ENCODE measurements at regions not wholly inside any gene's neighbourhood (a gene's known extent, or its start where the extent isn't known, plus 50 kb on each side); places are given as distances from the start of the nearest gene placed in this dataset.

GRCh38 chr20:11550657-11551338, 366.9 kb upstream of the BTBD3 start:
- intact Hi-C loops (cut with DNase I): no loop called here
- no peak for ATAC-seq

GRCh38 chr20:11551479-11551878, 366.2 kb upstream of the BTBD3 start:
- no peak for DNase-seq
- ATAC-seq: no peak
- intact Hi-C loops (cut with DNase I): no loop called here

More at GRCh38 chr20:11550657-11551338, 366.9 kb upstream of the BTBD3 start:
- no peak for DNase-seq

- ATAC-seq (no peak), DNase-seq (no peak)
- intact Hi-C loops (cut with DNase I): no loop called here
These were observed 364.1 kb upstream of the BTBD3 start for GRCh38 chr20:11553603-11554002.

GRCh38 chr20:11555510-11555909, 362.2 kb upstream of the BTBD3 start:
- intact Hi-C loops (cut with DNase I): no loop called here

GRCh38 chr20:11556410-11556809, 361.3 kb upstream of the BTBD3 start:
- DNase-seq (no peak), ATAC-seq (no peak)
- intact Hi-C loops (cut with DNase I): no loop called here

More at GRCh38 chr20:11555510-11555909, 362.2 kb upstream of the BTBD3 start:
- DNase-seq (no peak), ATAC-seq (no peak)

DNA sequence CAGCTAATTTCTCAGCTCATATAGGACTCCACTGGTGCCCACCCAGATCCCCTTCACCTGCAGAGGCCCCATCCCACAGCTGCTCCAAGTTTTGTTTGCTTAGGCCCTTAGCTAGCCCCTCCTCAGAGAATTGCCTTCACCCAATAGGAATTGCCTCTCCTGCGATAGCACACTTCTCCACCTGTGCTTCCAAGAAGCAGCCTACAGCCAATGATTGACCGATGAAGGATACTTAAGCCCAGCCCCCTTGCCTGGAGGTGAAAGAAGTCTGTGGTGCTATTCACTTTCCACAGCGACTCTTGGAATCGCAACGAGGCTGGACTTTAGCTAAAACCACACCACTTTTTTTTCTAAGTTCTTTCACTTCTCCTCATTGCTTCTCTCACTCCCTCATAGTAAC, 353.2 kb upstream of the BTBD3 start:
- intact Hi-C loops (cut with DNase I): no loop called here
- no peak for DNase-seq
- ATAC-seq: no peak

- intact Hi-C loops (cut with DNase I): no loop called here
- DNase-seq: no peak
- peak in 1 of 2 donors; percentile 47 for ATAC-seq
These were observed 348.5 kb upstream of the BTBD3 start for GRCh38 chr20:11569163-11569562.

DNA sequence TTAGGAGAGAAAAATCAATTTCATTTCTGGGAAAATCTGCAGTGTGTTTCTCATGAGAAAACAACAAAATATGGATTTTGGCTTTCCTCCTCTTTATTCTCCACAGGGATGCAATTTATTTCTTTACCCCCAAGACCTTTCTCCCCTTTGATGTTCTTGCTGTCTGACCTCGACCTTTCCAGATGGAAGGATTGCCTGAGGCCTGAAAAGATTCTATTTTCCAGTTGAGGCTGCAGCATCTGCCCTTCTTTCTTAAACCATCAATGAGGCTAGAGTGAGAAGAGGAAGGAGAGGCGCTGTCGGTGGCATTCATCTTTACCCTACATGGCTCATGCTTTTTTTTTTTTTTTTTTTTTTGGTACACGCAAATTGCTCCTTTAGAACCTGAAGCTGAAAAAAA, 344.2 kb upstream of the BTBD3 start:
- DNase-seq (no peak), ATAC-seq (no peak)
- intact Hi-C loops (cut with DNase I): no loop called here

DNA sequence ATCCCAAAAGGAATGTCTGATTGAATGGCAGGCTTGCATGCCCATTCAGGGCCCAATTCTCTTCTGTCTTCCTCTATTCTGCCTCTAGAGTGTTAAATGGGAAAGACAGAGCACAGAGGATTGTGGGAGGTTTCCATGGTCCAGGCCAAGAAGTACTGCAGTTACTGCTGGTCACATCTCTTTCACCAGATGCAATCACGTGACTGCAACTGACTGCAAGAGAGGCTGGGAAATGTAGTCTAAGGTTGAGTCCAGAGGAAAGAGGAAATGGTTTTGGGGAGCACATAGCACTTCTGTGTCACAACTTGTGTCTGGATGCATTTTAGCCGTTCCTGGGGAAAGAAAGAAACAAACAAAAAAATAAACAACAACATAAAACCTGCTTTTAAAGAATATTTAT, 336.4 kb upstream of the BTBD3 start:
- no peak for ATAC-seq
- intact Hi-C loops (cut with DNase I): no loop called here

DNA sequence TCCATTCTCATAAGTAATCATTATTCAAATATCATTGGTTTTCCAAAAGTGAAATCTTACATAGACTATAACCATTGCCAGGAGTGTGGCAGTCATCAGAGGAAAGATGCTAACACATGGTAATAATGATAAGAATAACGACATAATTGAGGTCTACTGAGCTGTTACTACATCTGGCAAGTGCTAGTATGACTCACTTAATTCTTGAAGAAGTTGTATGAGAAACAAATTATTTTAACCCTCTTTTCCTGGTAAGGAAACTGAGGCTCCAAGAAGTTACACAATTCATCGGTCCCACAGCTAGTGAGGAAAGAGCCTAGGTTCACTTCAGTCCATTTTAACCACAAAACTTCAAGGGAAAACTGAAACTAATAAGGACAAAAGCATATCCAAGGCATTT, 335.6 kb upstream of the BTBD3 start:
- ATAC-seq (no peak), DNase-seq (no peak)
- intact Hi-C loops (cut with DNase I): no loop called here

More for the DNA sequence above, 336.4 kb upstream of the BTBD3 start:
- DNase-seq: no peak

GRCh38 chr20:11585752-11586352, 331.8 kb upstream of the BTBD3 start:
- intact Hi-C loops (cut with DNase I): no loop called here
- ATAC-seq: no peak
- DNase-seq: no peak

- ATAC-seq (no peak), DNase-seq (no peak)
- intact Hi-C loops (cut with DNase I): no loop called here
These were observed 328.8 kb upstream of the BTBD3 start for GRCh38 chr20:11588875-11589274.

DNA sequence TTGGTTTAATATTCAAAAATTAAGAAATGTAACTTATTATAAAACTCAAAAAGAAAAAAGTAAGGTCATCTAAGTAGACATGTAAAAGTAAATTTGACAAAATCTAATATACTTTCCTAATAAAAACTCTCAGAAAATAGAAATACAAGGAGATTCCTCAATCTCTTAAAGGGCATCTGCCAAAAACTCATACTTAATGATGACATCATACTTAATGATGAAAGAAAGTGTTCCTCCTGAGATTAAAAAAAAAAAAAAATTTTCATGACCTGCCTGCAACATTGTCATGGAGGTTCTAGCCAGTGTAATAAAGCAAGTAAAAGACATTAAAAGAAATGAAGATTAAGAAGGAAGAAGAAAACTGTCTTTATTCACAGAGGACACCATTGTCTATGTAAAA, 325.7 kb upstream of the BTBD3 start:
- intact Hi-C loops (cut with DNase I): no loop called here
- no peak for DNase-seq
- no peak for ATAC-seq

GRCh38 chr20:11604339-11604738, 313.4 kb upstream of the BTBD3 start:
- intact Hi-C loops (cut with DNase I): no loop called here
- DNase-seq (no peak), ATAC-seq (no peak)

- no peak for DNase-seq
- intact Hi-C loops (cut with DNase I): no loop called here
- no peak for ATAC-seq
These were observed 310.6 kb upstream of the BTBD3 start for GRCh38 chr20:11607047-11607446.

- no peak for ATAC-seq
- no peak for DNase-seq
- intact Hi-C loops (cut with DNase I): no loop called here
These were observed 309.0 kb upstream of the BTBD3 start for GRCh38 chr20:11608736-11609135.

DNA sequence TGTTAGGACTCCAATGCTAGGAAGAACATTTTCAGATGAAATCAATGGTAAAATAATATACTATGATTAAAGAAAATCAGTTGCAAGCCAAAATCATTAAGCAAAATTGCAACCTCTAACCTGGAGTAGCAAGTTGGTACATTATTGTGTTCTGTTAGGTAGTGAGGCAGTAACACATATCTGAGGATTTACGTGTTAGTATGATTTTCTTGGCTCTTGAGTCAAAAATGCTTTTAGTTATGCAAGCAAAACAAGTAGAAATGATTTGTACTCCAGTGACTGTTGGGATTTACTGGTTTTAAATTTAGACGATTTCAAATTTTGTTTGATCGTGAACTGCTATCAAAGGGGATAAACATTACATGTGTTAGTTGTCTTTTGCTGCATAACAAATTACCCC, 293.0 kb upstream of the BTBD3 start:
- ATAC-seq: no peak
- DNase-seq: no peak
- intact Hi-C loops (cut with DNase I): no loop called here

- no peak for ATAC-seq
- intact Hi-C loops (cut with DNase I): no loop called here
- no peak for DNase-seq
These were observed 291.1 kb upstream of the BTBD3 start for GRCh38 chr20:11626551-11626950.

DNA sequence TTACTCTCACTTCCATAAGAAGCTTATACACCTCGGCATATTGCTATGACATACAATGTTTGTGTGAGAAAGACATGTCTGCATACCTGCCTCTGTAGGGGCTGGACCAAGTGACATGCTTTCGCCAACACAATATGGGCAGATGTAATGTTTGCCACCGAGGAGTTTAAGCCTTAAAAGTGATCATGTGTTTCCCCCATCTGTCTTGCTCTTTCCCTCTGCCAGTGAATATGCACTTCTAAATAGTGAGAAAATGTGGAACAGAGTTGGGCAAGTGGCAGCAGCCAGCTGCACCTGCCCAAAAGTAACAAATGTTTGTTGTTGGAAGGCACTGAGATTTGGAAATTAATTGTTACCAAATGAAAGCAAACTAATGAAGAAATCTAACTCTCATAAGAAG, 274.8 kb upstream of the BTBD3 start:
- intact Hi-C loops (cut with DNase I): no loop called here
- DNase-seq: no peak
- no peak for ATAC-seq

GRCh38 chr20:11646359-11646758, 271.3 kb upstream of the BTBD3 start:
- ATAC-seq: no peak
- DNase-seq: no peak
- intact Hi-C loops (cut with DNase I): no loop called here

DNA sequence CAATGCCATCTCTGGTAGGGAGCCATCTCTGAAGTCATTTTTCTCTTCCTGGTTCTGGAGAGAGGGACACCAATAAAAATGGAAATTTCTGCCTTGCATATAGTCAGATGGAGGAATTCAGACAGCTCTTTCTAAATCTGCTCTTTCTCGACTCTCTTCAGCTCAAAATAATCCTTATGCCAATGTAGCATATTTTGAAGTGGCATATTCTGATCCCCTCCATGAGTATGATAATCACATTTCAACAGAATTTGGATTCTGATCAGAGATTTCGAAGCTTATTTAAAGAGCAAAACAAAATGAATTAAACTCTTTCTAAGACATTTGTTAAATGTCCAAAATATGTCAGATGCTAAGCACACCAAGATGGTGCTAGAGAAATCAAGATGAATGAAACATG, 267.1 kb upstream of the BTBD3 start:
- no peak for DNase-seq
- ATAC-seq: no peak
- intact Hi-C loops (cut with DNase I): no loop called here

Data from left cardiac atrium (tissue), 4 donors.